ENCODE measurements at regions not wholly inside any gene's neighbourhood (a gene's known extent, or its start where the extent isn't known, plus 50 kb on each side); places are given as distances from the start of the nearest gene placed in this dataset.

DNA sequence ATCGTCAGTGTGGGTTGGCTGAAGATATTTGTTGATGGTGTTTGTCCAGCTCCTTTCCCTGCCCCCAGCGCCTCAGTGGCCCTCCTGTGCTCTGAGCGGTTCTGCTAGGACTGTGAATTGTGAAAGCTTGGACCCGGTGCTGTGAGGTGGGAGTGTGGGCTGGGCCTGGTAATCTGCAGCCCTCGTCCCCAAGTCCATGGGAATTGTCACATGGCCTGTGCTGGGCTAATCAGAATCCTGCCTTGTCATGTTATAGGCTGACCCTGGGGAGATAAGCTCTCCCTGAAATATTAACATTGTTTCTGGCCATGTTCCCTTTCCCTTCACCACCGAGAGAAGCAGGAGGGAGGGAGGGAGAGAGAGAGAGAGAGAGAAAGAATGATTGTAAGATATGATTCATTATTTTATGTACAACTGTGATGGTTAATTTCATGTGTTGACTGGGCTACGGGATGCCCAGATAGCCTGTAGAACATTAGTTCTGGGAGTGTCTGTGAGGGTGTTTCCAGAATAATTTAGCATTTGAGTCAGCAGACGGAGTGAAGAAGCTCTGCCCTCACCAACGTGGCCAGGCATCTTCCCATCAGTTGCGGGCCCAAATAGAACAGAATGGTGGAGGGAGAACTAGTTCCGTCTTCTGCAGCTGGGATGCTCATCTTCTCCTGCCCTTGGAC, 62.4 kb downstream of the TFAP2C start:
- no peak overlapping the region; a peak in 2 of 7 replicates for H3K27ac Mint-ChIP-seq
- H3K27me3 ChIP-seq (ENCODE audit: insufficient read depth, low read length), result peaks cover 3% of the 10 kb centered on the region; the same call in 1 of the 2 replicates
- DNase-seq, result no peak

More for the DNA sequence above, 62.4 kb downstream of the TFAP2C start:
- Histone ChIP-seq H4K5ac (ENCODE audit: insufficient read length, low read depth, low read length) (no peak overlapping the region), H4K8ac (replicated peaks; ENCODE audit: insufficient read length, low read depth, low read length) (no peak overlapping the region), H3K4me2 (ENCODE audit: insufficient read depth, insufficient read length, low read length) (no peak overlapping the region), H2AK5ac (ENCODE audit: insufficient read length, low read length) (no peak overlapping the region), H3K14ac (ENCODE audit: insufficient read depth, low read length) (no peak overlapping the region), H3K79me1 (ENCODE audit: insufficient read depth, low read depth, low read length, poor library complexity, severe bottlenecking) (no peaks in the 10 kb centered on the region), H2BK120ac (ENCODE audit: low read depth, low read length, poor library complexity, severe bottlenecking) (no peak overlapping the region), H3K18ac (ENCODE audit: insufficient read length, low read depth, low read length) (no peak overlapping the region), H3K27ac (ENCODE audit: insufficient read length, low read depth, low read length) (no peak overlapping the region), H2AFZ (ENCODE audit: low read length) (no peak overlapping the region), H2BK20ac (ENCODE audit: low read depth, low read length, poor library complexity, severe bottlenecking) (no peak overlapping the region), H4K20me1 (ENCODE audit: control insufficient read depth, insufficient read depth, insufficient read length) (no peaks in the 10 kb centered on the region), H3K4ac (ENCODE audit: low read depth, low read length) (no peak overlapping the region), H3T11ph (ENCODE audit: low read length) (no peak overlapping the region), H3K23me2 (ENCODE audit: insufficient read length, low read depth, low read length, poor library complexity, severe bottlenecking) (no peaks in the 10 kb centered on the region), H3K9ac (ENCODE audit: extremely low read depth, insufficient read length, low read length) (no peak overlapping the region), H3K4me1 (ENCODE audit: insufficient read depth, low read length) (peaks cover 8% of the 10 kb centered on the region; the same call in 1 of the 2 replicates), H4K91ac (ENCODE audit: insufficient read length, low read depth, low read length) (no peak overlapping the region), H2BK15ac (ENCODE audit: low read depth, low read length) (no peak overlapping the region), H3K23ac (ENCODE audit: insufficient read length, low read depth, low read length) (no peak overlapping the region), H2BK12ac (ENCODE audit: insufficient read length, low read depth, low read length) (no peak overlapping the region), H2BK5ac (ENCODE audit: insufficient read length, low read length) (no peak overlapping the region), H3K79me2 (ENCODE audit: insufficient read depth, low read length) (no peaks in the 10 kb centered on the region), H3K56ac (ENCODE audit: insufficient read length, low read depth, low read length) (no peak overlapping the region), H3K9me3 (ENCODE audit: control insufficient read depth, low read depth, low read length) (no peaks in the 10 kb centered on the region)
- Mint-ChIP-seq H3K36me3 (ENCODE audit: insufficient read depth in 1 of 3, low read depth in 3 of 3) (no peaks in the 10 kb centered on the region), H3K4me3 (no peak overlapping the region), H3K9me3 (peaks cover 0 to 2% of the 10 kb centered on the region in 2 experiments; a peak in 3 of 5 replicates), H3K27me3 (ENCODE audit: low read depth) (peaks cover 5% of the 10 kb centered on the region), H3K4me1 (peaks cover 24 to 27% of the 10 kb centered on the region in 2 experiments)
- TF ChIP-seq, protein P1, sequence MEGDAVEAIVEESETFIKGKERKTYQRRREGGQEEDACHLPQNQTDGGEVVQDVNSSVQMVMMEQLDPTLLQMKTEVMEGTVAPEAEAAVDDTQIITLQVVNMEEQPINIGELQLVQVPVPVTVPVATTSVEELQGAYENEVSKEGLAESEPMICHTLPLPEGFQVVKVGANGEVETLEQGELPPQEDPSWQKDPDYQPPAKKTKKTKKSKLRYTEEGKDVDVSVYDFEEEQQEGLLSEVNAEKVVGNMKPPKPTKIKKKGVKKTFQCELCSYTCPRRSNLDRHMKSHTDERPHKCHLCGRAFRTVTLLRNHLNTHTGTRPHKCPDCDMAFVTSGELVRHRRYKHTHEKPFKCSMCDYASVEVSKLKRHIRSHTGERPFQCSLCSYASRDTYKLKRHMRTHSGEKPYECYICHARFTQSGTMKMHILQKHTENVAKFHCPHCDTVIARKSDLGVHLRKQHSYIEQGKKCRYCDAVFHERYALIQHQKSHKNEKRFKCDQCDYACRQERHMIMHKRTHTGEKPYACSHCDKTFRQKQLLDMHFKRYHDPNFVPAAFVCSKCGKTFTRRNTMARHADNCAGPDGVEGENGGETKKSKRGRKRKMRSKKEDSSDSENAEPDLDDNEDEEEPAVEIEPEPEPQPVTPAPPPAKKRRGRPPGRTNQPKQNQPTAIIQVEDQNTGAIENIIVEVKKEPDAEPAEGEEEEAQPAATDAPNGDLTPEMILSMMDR (conservative IDR thresholded peaks at IDR 0.05), result no peak
- WGBS (ENCODE audit: extremely low coverage, insufficient read length, low lambda C conversion rate), result no CpG with 5 or more reads among the region's 11 CpGs
